ENCODE measurements at regions not wholly inside any gene's neighbourhood (a gene's known extent, or its start where the extent isn't known, plus 50 kb on each side); places are given as distances from the start of the nearest gene placed in this dataset.

- Histone ChIP-seq H3K9ac (ENCODE audit: low read depth, low read length) (no peak overlapping the region), H2BK20ac (ENCODE audit: low read depth, low read length) (no peak overlapping the region), H2BK5ac (ENCODE audit: low read depth, low read length, poor library complexity, severe bottlenecking) (no peak overlapping the region), H3K27ac (ENCODE audit: insufficient read depth, low read length) (no peak overlapping the region), H3K4me2 (ENCODE audit: low read depth, low read length) (no peak overlapping the region), H4K91ac (ENCODE audit: insufficient read depth, low read depth, low read length) (no peak overlapping the region), H4K20me1 (ENCODE audit: insufficient read depth, low read length) (no peaks in the 10 kb centered on the region), H3K4ac (ENCODE audit: low read depth, low read length) (no peak overlapping the region), H3K9me3 (ENCODE audit: control insufficient read depth, insufficient read depth, low read length) (no peaks in the 10 kb centered on the region), H2AK9ac (replicated peaks; ENCODE audit: low read depth, low read length, poor library complexity) (no peak overlapping the region), H3K27me3 (ENCODE audit: control insufficient read depth, insufficient read depth, low read length) (no peaks in the 10 kb centered on the region), H2AFZ (replicated peaks; ENCODE audit: low read length, poor library complexity) (no peak overlapping the region), H3K4me1 (ENCODE audit: control insufficient read depth, insufficient read depth, low read length) (no peaks in the 10 kb centered on the region), H3K4me3 (ENCODE audit: insufficient read depth, low read depth, low read length) (no peak overlapping the region), H3K18ac (ENCODE audit: low read depth, low read length) (no peak overlapping the region), H4K8ac (ENCODE audit: low read depth in 2 of 2, low read length in 2 of 2) (no peak overlapping the region), H2BK15ac (ENCODE audit: low read depth, low read length) (no peak overlapping the region), H3K23ac (ENCODE audit: low read depth, low read length) (no peak overlapping the region), H3K14ac (replicated peaks; ENCODE audit: low read depth, low read length) (no peak overlapping the region), H4K5ac (ENCODE audit: low read depth, low read length) (no peak overlapping the region), H3K36me3 (ENCODE audit: control insufficient read depth, insufficient read depth, low read length) (no peaks in the 10 kb centered on the region), H2AK5ac (ENCODE audit: low read depth, low read length) (no peak overlapping the region), H3K9me1 (ENCODE audit: insufficient read depth, low read length) (no peaks in the 10 kb centered on the region), H3K56ac (ENCODE audit: extremely low read depth, insufficient read depth, low read length) (no peak overlapping the region), H2BK120ac (ENCODE audit: low read depth, low read length) (no peak overlapping the region), H3K79me1 (ENCODE audit: low read depth in 1 of 2, low read length in 2 of 2) (no peaks in the 10 kb centered on the region)
- TF ChIP-seq MXI1 (IDR thresholded peaks at IDR 0.05; ENCODE audit: borderline replicate concordance, low read depth, low read length) (no peak), ELK1 (IDR thresholded peaks at IDR 0.05; ENCODE audit: borderline replicate concordance, low read depth, low read length) (no peak), FOS (IDR thresholded peaks at IDR 0.05; ENCODE audit: low read depth, low read length) (no peak), BHLHE40 (IDR thresholded peaks at IDR 0.05; ENCODE audit: low read depth, low read length) (no peak), MAZ (IDR thresholded peaks at IDR 0.05; ENCODE audit: borderline replicate concordance, low read depth, low read length) (no peak), USF2 (IDR thresholded peaks at IDR 0.05; ENCODE audit: low read depth, low read length) (no peak), CTCF (conservative IDR thresholded peaks at IDR 0.05; ENCODE audit: low read depth, low read length) (no peak), NFE2L2 (IDR thresholded peaks at IDR 0.05; ENCODE audit: low read depth, low read length) (no peak), SMC3 (IDR thresholded peaks at IDR 0.05; ENCODE audit: low read depth, low read length) (no peak), RCOR1 (IDR thresholded peaks at IDR 0.05; ENCODE audit: insufficient replicate concordance, low read length) (no peak), RFX5 (IDR thresholded peaks at IDR 0.05; ENCODE audit: low read depth, low read length) (no peak), POLR2A (IDR thresholded peaks at IDR 0.05; ENCODE audit: low read depth, low read length) (no peak), CHD1 (IDR thresholded peaks at IDR 0.05; ENCODE audit: low read depth, low read length) (no peak), MAFK (IDR thresholded peaks at IDR 0.05; ENCODE audit: low read depth, low read length) (no peak)
- CTCF ChIA-PET: no interaction called here
- DNase-seq: no peak
- in situ Hi-C loops (cut with MboI; ENCODE audit: low sequenced_read_pairs) (no loop called here), dilution Hi-C loops (cut with HindIII; ENCODE audit: low sequenced_read_pairs, unreplicated experiment) (no loop called here), intact Hi-C loops (cut with micrococcal nuclease) (no loop called here)
- no CpG with 5 or more reads among the region's 3 CpGs for WGBS, 2 experiments (ENCODE audit: extremely low coverage in 2 of 2, insufficient read length in 1 of 2)
- ATAC-seq (ENCODE audit: low read depth): no peak
- POLR2A ChIA-PET (ENCODE audit: unreplicated experiment): no interaction called here
- BruUV-seq (replicated peaks): no TSS peak
Measured at GRCh38 chr5:113900816-113901215, 387.3 kb downstream of the YTHDC2 start.
